ENCODE measurements at regions not wholly inside any gene's neighbourhood (a gene's known extent, or its start where the extent isn't known, plus 50 kb on each side); places are given as distances from the start of the nearest gene placed in this dataset.

DNA sequence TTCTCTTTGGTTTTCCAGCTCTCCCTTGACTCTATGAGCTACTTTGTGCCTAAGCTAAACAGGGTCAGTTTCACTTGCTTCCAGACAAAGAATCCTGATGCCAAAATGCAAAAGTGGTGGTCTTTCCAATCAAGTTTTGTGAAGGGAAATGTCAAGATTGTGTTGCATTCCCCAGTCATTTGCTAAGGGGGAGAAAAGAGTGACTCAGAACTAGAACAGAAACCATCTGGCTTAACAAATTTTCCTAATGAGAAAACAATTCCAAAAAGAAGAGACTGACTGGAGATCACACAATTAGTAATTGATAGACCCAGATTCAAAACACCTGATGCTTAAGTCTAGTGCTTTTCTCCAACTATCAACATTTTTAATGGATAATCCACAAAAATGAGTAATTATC, 235.1 kb upstream of the DIO2 start:
- no peak for DNase-seq (ENCODE audit: low spot score)

DNA sequence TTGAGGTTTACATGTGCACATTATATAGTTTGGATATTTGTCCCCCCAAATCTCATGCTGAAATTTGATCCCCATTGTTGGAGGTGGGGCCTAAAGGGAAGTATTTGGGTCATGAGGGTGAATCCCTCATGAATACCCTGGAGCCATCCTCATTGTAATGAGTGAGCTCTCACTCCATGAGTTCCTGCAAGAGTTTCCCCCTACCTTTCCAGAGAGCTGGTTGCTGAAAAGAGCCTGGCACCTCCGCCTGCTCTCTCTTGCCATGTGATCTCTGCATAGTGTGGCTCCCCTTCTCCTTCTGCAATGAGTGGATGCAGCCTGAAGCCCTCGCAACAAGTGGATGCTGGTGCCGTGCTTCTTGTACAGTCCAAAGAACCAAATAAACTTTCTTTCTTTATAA, 234.3 kb upstream of the DIO2 start:
- DNase-seq (ENCODE audit: low spot score) = no peak

GRCh38 chr14:80434574-80435321, 223.4 kb upstream of the DIO2 start:
- DNase-seq (ENCODE audit: low spot score) = no peak

DNA sequence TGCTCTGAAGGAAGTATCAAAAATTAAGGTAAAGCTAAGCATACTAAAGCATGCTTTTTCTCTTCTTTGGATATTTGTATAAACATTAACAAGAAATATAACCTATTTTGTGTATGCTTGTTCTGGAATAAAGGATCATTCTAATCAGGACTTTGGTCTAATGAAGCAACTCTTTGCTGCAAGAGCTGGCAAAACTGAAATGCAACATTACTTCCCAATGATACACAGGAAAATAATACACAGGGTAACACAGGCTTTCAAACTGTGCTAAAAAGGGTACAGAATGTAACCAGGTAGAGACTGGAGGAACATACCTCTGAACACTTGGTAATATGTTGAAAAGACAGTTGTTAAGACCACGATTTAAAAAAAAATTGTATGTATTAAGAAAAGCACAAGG, 222.5 kb upstream of the DIO2 start:
- DNase-seq (ENCODE audit: low spot score) = no peak

DNA sequence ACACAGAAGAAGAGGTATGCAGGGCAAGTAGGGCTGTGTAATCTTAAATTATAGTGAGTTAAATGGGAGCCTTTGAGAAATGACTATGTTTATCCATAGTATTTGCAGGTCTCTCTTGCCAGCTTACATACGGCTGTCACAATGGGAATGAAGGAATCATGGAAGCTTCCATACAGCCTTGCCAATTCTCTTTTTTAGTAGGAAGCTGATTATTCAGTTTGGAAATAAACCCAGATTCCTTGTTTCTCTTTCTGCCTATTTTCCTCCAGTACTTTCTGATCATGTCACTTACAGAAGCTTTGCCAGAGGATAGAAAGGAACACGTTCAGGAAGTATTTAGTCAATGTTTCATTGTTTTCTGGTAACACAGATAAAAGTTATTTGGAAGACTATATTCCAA, 217.4 kb upstream of the DIO2 start:
- no peak for DNase-seq (ENCODE audit: low spot score)

DNA sequence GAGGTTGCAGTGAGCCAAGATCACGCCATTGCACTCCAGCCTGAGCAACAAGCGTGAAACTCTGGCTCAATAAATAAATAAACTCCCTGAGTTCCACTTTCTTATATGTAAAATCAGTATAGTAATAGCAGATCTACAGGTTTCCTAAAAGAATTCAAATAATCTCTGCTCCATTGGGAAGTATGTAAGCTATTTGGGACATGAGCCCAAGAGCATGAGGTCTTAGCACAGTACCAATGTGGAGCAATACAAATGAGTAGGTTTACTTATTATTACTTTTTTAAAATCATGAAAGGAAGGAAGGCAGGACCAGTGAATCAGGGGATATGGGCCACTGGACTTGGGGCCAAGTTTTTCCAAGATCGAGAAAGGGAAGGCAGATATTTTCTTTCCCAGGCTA, 216.9 kb upstream of the DIO2 start:
- DNase-seq (ENCODE audit: low spot score) = no peak

DNA sequence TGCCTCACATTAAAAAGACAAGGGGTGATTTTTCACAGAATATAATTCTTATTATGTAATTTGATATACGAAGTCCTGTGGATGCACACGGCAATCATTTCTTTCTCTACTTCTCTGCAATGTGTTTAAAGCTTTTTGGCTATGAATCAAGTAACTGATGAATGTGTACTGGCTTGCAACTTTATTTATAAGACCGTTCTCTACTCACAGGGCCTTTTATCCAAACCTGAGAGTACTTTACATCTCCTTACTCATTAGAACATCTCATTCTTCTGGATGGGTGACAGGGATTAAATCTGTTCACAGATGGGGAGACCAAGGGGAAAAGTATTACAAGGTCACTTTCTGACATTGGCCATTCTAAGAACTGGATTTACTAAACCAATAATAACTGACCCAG, 215.8 kb upstream of the DIO2 start:
- no peak for DNase-seq (ENCODE audit: low spot score)

- no peak for DNase-seq (ENCODE audit: low spot score)
These were observed 215.4 kb upstream of the DIO2 start for GRCh38 chr14:80426683-80427082.

- no peak for DNase-seq (ENCODE audit: low spot score)
These were observed 214.4 kb upstream of the DIO2 start for GRCh38 chr14:80425686-80426085.

DNA sequence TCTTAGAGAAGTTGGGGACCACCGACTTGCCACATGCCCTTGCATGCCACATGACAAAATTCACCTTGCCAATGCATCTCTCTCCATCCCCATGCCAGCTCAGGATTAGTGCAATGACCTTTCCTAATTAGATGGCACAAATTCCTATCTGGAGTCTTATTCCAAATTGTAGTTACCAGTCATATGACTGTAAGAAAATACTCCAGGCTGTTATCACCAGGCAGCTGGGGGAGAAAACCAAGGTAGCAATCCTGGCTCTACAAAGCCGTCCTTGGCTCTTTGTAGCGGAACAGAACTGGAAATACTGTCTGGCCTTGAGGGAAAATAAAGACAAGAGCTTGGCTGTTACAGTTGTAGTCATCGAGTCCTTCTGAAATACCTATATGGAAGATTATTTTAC, 208.5 kb upstream of the DIO2 start:
- no peak for DNase-seq (ENCODE audit: low spot score)

GRCh38 chr14:80419345-80419744, 208.0 kb upstream of the DIO2 start:
- no peak for DNase-seq (ENCODE audit: low spot score)

DNA sequence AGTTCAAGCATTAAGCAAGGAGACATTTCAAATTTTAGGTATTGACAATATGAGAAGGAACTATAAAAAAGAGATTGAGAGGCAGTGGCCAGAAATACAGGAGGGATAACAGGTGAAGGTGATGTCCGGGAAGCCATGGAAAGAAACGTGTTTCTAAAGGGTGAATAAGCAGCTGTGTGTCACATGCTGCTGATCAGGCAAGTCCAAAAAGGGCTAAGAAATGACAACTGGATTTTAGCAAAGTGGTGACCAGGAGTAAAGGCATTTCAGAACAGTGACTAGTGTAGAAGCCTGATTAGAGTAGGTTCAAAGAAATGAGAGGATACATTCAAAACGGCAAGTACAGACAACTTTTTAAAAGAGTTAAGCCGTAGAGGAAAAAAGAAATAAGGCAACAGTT, 204.3 kb upstream of the DIO2 start:
- no peak for DNase-seq (ENCODE audit: low spot score)

GRCh38 chr14:80414080-80414479, 202.8 kb upstream of the DIO2 start:
- no peak for DNase-seq (ENCODE audit: low spot score)

GRCh38 chr14:80404413-80404812, 193.1 kb upstream of the DIO2 start:
- no peak for DNase-seq (ENCODE audit: low spot score)

DNA sequence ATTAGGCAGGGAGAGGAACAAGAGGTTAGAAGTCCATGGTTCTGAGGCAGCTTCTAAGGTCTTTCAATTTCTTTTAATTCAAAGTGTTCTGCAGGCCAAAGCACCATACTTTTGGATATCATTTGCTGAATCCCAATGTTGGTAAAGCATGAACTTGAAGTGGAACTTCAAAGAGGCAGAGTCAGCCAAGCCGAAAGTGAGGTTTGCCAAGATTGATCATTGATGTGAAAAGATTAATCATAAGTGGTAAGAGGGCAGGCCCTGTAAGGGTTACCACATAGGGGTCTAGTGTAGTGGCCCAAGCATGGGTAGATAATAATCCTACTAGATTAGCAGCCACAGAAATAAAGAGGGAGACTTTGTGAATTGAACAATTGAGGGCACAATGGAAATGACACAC, 191.7 kb upstream of the DIO2 start:
- DNase-seq (ENCODE audit: low spot score) = no peak

GRCh38 chr14:80395031-80395430, 183.7 kb upstream of the DIO2 start:
- no peak for DNase-seq (ENCODE audit: low spot score)

DNA sequence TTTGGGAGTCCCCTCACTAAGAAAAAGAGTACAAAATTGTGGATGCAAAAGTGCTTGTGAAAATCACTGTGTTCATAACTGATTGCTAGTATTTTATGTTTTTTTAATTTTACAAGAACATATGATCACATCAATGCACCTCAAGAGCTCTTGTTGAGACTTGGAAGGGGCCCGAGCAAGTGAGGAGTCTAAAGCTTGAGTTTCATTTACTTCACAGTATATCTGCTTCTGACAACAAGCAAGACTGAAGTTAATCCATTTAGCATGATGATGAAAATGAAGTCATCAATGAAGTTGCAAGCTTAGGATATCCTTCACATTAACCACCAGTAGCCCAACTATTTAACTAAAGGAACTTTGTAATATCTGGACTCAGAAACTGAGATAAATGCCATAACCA, 182.5 kb upstream of the DIO2 start:
- DNase-seq (ENCODE audit: low spot score) = no peak

- DNase-seq (ENCODE audit: low spot score) = no peak
These were observed 179.6 kb upstream of the DIO2 start for GRCh38 chr14:80390906-80391305.

- DNase-seq (ENCODE audit: low spot score) = no peak
These were observed 177.8 kb upstream of the DIO2 start for GRCh38 chr14:80388980-80389711.

DNA sequence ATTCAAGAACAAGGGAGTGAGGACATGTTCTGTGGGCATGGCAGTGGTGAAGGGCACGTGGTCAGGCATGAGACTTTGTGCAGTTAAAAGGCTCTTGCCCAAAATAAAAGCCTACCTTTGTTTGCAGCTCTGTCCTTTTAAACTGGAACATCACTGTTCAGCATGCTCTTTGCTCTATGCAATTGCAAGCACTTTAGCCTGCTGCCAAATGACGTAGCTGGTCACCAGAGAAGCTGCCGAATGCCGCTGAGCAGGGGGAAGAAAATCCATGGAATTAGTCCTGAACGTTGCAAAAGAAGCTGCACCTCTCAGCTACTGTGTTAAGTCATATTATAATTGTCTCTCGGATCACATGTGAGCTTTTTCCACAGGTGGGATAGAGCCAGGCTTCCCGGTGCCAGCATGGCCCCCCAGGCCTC, 176.3 kb upstream of the DIO2 start:
- peak; percentile 49 for DNase-seq (ENCODE audit: low spot score)

- no peak for DNase-seq (ENCODE audit: low spot score)
These were observed 174.0 kb upstream of the DIO2 start for GRCh38 chr14:80385336-80385735.

GRCh38 chr14:80383223-80383622, 171.9 kb upstream of the DIO2 start:
- DNase-seq (ENCODE audit: low spot score) = no peak

- DNase-seq (ENCODE audit: low spot score) = no peak
These were observed 170.6 kb upstream of the DIO2 start for GRCh38 chr14:80381807-80382363.

DNA sequence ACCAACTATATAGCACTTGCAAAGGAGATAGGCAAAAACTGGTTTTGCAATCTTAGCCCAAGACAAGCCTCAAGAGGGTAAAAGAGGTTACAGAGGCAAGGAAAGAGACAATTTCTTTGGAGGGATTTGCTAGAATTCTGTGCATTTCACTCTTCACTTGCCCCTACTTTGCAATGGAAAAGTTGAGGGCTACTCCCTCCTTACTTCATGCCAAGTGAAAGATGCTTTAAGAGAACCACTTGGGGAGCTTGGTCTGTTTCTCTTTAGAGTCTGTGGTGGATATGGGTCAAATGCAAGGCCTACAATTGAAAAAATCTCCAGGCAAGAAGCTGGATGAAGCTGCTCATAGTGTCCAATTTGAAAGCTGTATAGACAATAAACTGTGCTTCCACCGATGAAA, 167.7 kb upstream of the DIO2 start:
- DNase-seq (ENCODE audit: low spot score) = no peak

Data from Ammon's horn (tissue), 1 donor.